MM.1S (cell line): ENCODE measurements at regions not wholly inside any gene's neighbourhood (a gene's known extent, or its start where the extent isn't known, plus 50 kb on each side); places are given as distances from the start of the nearest gene placed in this dataset.

Experiments used
- DNase-seq: peaks from one replicate; pipeline ENCODE4 v3.0.0-alpha.2; 2015
- H2AFZ ChIP-seq: fragments of 300-600 bp; sonication (generic); 2 replicates; pipeline ENCODE4 v1.6.0; 2016; ENCODE audit warnings: antibody characterized with exemption, low read length
- H3F3A ChIP-seq: fragments of 300-600 bp; sonication (generic); 2 replicates; pipeline ENCODE4 v1.6.1; 2016; ENCODE audit warnings: mild to moderate bottlenecking, antibody characterized with exemption, low read length, moderate library complexity, mixed read lengths; ENCODE audit not compliant: insufficient read depth
- H3K27ac ChIP-seq: fragments of 300-600 bp; sonication (generic); 2 replicates; pipeline ENCODE4 v1.5.1; 2016; ENCODE audit warnings: mild to moderate bottlenecking, low read length
- H3K27me3 ChIP-seq: fragments of 300-600 bp; sonication (generic); replicated peaks from 2 replicates; pipeline ENCODE4 v1.6.0; 2016; ENCODE audit warnings: low read length; ENCODE audit not compliant: insufficient read depth
- H3K36me3 ChIP-seq: fragments of 300-600 bp; sonication (generic); replicated peaks from 2 replicates; pipeline ENCODE4 v1.6.1; 2016; ENCODE audit warnings: mild to moderate bottlenecking, low read length, mixed read lengths; ENCODE audit not compliant: insufficient read depth
- H3K4me1 ChIP-seq: fragments of 300-600 bp; sonication (generic); 2 replicates; pipeline ENCODE4 v1.6.1; 2016; ENCODE audit warnings: low read length, mixed read lengths
- H3K4me2 ChIP-seq: fragments of 300-600 bp; sonication (generic); 2 replicates; pipeline ENCODE4 v1.6.0; 2016; ENCODE audit warnings: low read depth, low read length
- H3K4me3 ChIP-seq: fragments of 300-600 bp; sonication (generic); 2 replicates; pipeline ENCODE4 v1.5.1; 2016; ENCODE audit warnings: low read length, mixed read lengths
- H3K79me2 ChIP-seq: fragments of 300-600 bp; sonication (generic); 2 replicates; pipeline ENCODE4 v1.6.1; 2016; ENCODE audit warnings: mixed run types, low read length, mixed read lengths
- H3K9ac ChIP-seq: fragments of 300-600 bp; sonication (generic); 2 replicates; pipeline ENCODE4 v1.6.1; 2016; ENCODE audit warnings: low read length, mixed read lengths
- H3K9me2 ChIP-seq: fragments of 300-600 bp; sonication (generic); replicated peaks from 2 replicates; pipeline ENCODE4 v1.6.1; 2016; ENCODE audit warnings: mild to moderate bottlenecking, low read length, mixed read lengths; ENCODE audit not compliant: insufficient read depth
- H3K9me3 ChIP-seq: fragments of 300-600 bp; sonication (generic); replicated peaks from 2 replicates; pipeline ENCODE4 v1.6.1; 2016; ENCODE audit warnings: mild to moderate bottlenecking, low read length, mixed read lengths; ENCODE audit not compliant: insufficient read depth
- H4K20me1 ChIP-seq: fragments of 300-600 bp; sonication (generic); 2 replicates; pipeline ENCODE4 v1.6.1; 2016; ENCODE audit warnings: mild to moderate bottlenecking, low read length, moderate library complexity, mixed read lengths; ENCODE audit not compliant: insufficient read depth
- CTCF ChIP-seq: fragments of 300-600 bp; sonication (generic); IDR thresholded peaks from 2 replicates; pipeline ENCODE4 v1.5.1; 2016; ENCODE audit warnings: antibody characterized with exemption, low read length, mixed read lengths
- EZH2 ChIP-seq: fragments of 300-600 bp; sonication (generic); optimal IDR thresholded peaks from 2 replicates; pipeline ENCODE3; 2017; ENCODE audit warnings: low read depth, mild to moderate bottlenecking, antibody characterized with exemption, low read length, mixed read lengths
- EZH2phosphoT487 ChIP-seq: fragments of 300-600 bp; sonication (generic); IDR thresholded peaks from 2 replicates; pipeline ENCODE4 v1.6.1; 2018; ENCODE audit warnings: antibody characterized with exemption, low read length

GRCh38 chr14:84857571-84857970, 672.4 kb upstream of the FLRT2 start:
- H3K79me2 ChIP-seq = no peaks in the 10 kb centered on the region
- no peak overlapping the region for H3K4me3 ChIP-seq
- DNase-seq = no peak
- H3K9me3 ChIP-seq = no peaks in the 10 kb centered on the region
- no peak overlapping the region for H3K27ac ChIP-seq
- TF ChIP-seq CTCF (no peak), EZH2phosphoT487 (no peak), EZH2 (no peak)
- H3K9me2 ChIP-seq = no peaks in the 10 kb centered on the region
- no peaks in the 10 kb centered on the region for H3K36me3 ChIP-seq
- H3K4me2 ChIP-seq = no peak overlapping the region
- H3K27me3 ChIP-seq = no peaks in the 10 kb centered on the region
- no peaks in the 10 kb centered on the region for H3K4me1 ChIP-seq
- H2AFZ ChIP-seq = no peak overlapping the region
- no peaks in the 10 kb centered on the region for H3F3A ChIP-seq
- H3K9ac ChIP-seq = no peak overlapping the region
- H4K20me1 ChIP-seq = no peaks in the 10 kb centered on the region

- H3K9ac ChIP-seq = no peak overlapping the region
- no peaks in the 10 kb centered on the region for H3K27me3 ChIP-seq
- TF ChIP-seq EZH2phosphoT487 = no peak
- no peak for TF ChIP-seq EZH2
- TF ChIP-seq CTCF = no peak
- no peak overlapping the region for H3K4me3 ChIP-seq
- no peaks in the 10 kb centered on the region for H3K4me1 ChIP-seq
- H3K36me3 ChIP-seq = no peaks in the 10 kb centered on the region
- no peak for DNase-seq
- no peak overlapping the region for H3K4me2 ChIP-seq
- no peaks in the 10 kb centered on the region for H3K9me3 ChIP-seq
- H3K9me2 ChIP-seq = no peaks in the 10 kb centered on the region
- H3K79me2 ChIP-seq = no peaks in the 10 kb centered on the region
- no peaks in the 10 kb centered on the region for H4K20me1 ChIP-seq
- H3F3A ChIP-seq = no peaks in the 10 kb centered on the region
- H3K27ac ChIP-seq = no peak overlapping the region
- no peak overlapping the region for H2AFZ ChIP-seq
Observed at GRCh38 chr14:84859116-84859515, 670.8 kb upstream of the FLRT2 start.

- Histone ChIP-seq H3K9ac (no peak overlapping the region), H2AFZ (no peak overlapping the region), H4K20me1 (no peaks in the 10 kb centered on the region), H3K27me3 (no peaks in the 10 kb centered on the region), H3K79me2 (no peaks in the 10 kb centered on the region), H3K9me3 (no peaks in the 10 kb centered on the region), H3K4me3 (no peak overlapping the region), H3K4me1 (no peaks in the 10 kb centered on the region), H3K36me3 (no peaks in the 10 kb centered on the region), H3K4me2 (no peak overlapping the region), H3K9me2 (no peaks in the 10 kb centered on the region), H3K27ac (no peak overlapping the region), H3F3A (no peaks in the 10 kb centered on the region)
- TF ChIP-seq EZH2 (no peak), CTCF (no peak), EZH2phosphoT487 (no peak)
- DNase-seq = no peak
Observed at GRCh38 chr14:84864548-84865271, 665.2 kb upstream of the FLRT2 start.
